ENCODE measurements at regions not wholly inside any gene's neighbourhood (a gene's known extent, or its start where the extent isn't known, plus 50 kb on each side); places are given as distances from the start of the nearest gene placed in this dataset.
"Not testable (repeated sequence)": the region's sequence is repeated elsewhere in the genome, so short reads cannot be mapped to it uniquely, and the experiment has no call there.

- H3K4me3 ChIP-seq = no peak overlapping the region
- H3K27me3 ChIP-seq = no peaks in the 10 kb centered on the region
- no peak for DNase-seq (ENCODE audit: low spot score in 2 of 2)
- no peaks in the 10 kb centered on the region for H3K36me3 ChIP-seq
- H3K27ac ChIP-seq = no peak overlapping the region
- TF ChIP-seq POLR2AphosphoS5 (IDR thresholded peaks at IDR 0.05) = no peak
- TF ChIP-seq POLR2A (IDR thresholded peaks at IDR 0.05) = no peak
- TF ChIP-seq CTCF (IDR thresholded peaks at IDR 0.05) = no peak
- no peaks in the 10 kb centered on the region for H3K4me1 ChIP-seq
- intact Hi-C loops (cut with DNase I; ENCODE audit: low total_unique reads) = no loop called here
- H3K9me3 ChIP-seq = no peaks in the 10 kb centered on the region
These were observed 55.1 kb upstream of the SEC24B start for GRCh38 chr4:109378511-109378910.

DNA sequence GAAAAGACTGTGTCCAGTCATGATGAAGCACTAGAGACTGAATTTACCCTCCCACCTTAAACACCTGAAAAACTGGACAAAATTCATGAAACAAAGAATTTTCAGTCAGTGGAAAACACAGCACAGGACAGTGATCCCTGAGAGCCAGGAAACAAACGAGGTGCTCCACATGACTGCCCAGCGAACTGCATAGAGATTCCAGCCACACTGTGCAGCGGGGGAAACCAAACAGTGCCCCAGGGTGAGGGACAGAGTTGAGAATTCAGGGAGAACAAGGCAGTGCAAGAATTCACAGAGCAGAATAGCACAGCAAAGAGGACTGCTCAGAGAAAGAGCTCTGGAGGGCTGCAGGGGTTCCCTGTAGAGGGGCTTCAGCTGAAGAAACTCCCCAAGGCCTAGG, 55.5 kb upstream of the SEC24B start:
- intact Hi-C loops (cut with DNase I; ENCODE audit: low total_unique reads) = no loop called here
- TF ChIP-seq CTCF (IDR thresholded peaks at IDR 0.05) (no peak), POLR2A (IDR thresholded peaks at IDR 0.05) (no peak), POLR2AphosphoS5 (IDR thresholded peaks at IDR 0.05) (no peak)
- Histone ChIP-seq H3K9me3 (no peaks in the 10 kb centered on the region), H3K4me3 (no peak overlapping the region), H3K4me1 (no peaks in the 10 kb centered on the region), H3K27me3 (no peaks in the 10 kb centered on the region), H3K27ac (no peak overlapping the region), H3K36me3 (no peaks in the 10 kb centered on the region)
- no peak for DNase-seq (ENCODE audit: low spot score in 2 of 2)

DNA sequence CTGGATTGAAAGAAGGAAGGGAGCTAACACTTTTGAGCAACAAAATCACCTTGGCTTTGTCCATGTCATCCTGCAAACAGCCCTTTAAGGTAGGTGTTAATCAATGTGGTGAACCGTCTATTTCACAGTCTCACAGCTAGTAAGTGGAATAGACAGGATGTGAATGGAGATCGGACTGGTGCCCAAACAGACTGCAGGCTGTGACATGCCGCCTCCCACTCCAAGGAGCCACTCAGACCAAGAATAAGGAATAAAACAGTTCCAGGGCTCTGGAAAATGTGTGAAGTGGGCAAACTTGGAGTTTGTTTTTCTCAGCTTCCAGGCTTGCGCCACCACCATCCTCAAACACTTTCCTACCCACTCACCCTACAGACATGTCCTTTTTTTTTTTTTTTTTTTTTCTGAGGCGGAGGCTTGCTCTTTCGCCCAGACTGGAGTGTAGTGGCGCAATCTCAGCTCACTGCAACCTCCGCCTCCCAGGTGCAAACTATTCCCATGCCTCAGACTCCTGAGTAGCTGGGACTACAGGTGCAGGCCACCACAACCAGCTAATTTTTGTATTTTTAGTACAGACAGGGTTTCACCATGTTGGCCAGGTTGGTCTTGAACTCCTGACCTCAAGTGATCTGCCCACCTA, 57.7 kb upstream of the SEC24B start:
- TF ChIP-seq CTCF (IDR thresholded peaks at IDR 0.05) (no peak), POLR2A (IDR thresholded peaks at IDR 0.05) (no peak), POLR2AphosphoS5 (IDR thresholded peaks at IDR 0.05) (no peak)
- intact Hi-C loops (cut with DNase I; ENCODE audit: low total_unique reads) = no loop called here
- H3K27me3 ChIP-seq = no peaks in the 10 kb centered on the region

GRCh38 chr4:109368661-109369060, 65.0 kb upstream of the SEC24B start:
- H3K27me3 ChIP-seq = no peaks in the 10 kb centered on the region
- H3K27ac ChIP-seq = no peak overlapping the region
- intact Hi-C loops (cut with DNase I; ENCODE audit: low total_unique reads) = no loop called here
- H3K4me1 ChIP-seq = no peaks in the 10 kb centered on the region
- no peak overlapping the region for H3K4me3 ChIP-seq
- no peaks in the 10 kb centered on the region for H3K36me3 ChIP-seq
- no peaks in the 10 kb centered on the region for H3K9me3 ChIP-seq
- no peak for DNase-seq (ENCODE audit: low spot score in 2 of 2)
- TF ChIP-seq CTCF (IDR thresholded peaks at IDR 0.05) (no peak), POLR2A (IDR thresholded peaks at IDR 0.05) (no peak), POLR2AphosphoS5 (IDR thresholded peaks at IDR 0.05) (no peak)

More for the DNA sequence above, 57.7 kb upstream of the SEC24B start:
- H3K4me1 ChIP-seq = no peaks in the 10 kb centered on the region
- no peaks in the 10 kb centered on the region for H3K9me3 ChIP-seq
- peak in 1 of 2 donors; percentile 55 for DNase-seq (ENCODE audit: low spot score in 2 of 2)
- H3K27ac ChIP-seq = no peak overlapping the region
- no peaks in the 10 kb centered on the region for H3K36me3 ChIP-seq
- no peak overlapping the region for H3K4me3 ChIP-seq

DNA sequence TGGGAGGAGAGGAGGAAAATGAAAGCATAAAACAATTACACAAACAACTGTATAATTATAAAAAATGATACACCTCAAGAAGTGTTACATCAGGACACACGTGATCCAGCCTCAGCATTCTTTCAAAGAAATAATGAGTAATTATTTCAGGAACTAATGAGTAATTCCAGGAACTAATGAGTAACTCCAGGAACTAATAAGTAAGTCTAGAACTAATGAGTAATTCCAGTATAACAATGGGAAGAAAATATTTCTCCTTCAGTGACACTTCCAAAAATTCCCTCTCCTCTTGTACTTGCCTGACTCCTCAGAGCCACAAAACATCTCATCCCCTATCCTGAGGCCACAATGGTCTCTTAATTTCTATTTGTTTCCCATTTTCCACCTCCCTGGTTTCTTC, 63.5 kb upstream of the COL25A1 start:
- H3K4me1 ChIP-seq = no peaks in the 10 kb centered on the region
- no peak overlapping the region for H3K4me3 ChIP-seq
- no peak overlapping the region for H3K27ac ChIP-seq
- intact Hi-C loops (cut with DNase I; ENCODE audit: low total_unique reads) = no loop called here
- no peak for TF ChIP-seq CTCF (IDR thresholded peaks at IDR 0.05)
- TF ChIP-seq POLR2AphosphoS5 (IDR thresholded peaks at IDR 0.05) = no peak
- no peak for TF ChIP-seq POLR2A (IDR thresholded peaks at IDR 0.05)
- H3K27me3 ChIP-seq = no peaks in the 10 kb centered on the region
- H3K9me3 ChIP-seq = no peaks in the 10 kb centered on the region
- no peak for DNase-seq (ENCODE audit: low spot score in 2 of 2)
- no peaks in the 10 kb centered on the region for H3K36me3 ChIP-seq

- H3K4me3 ChIP-seq; intact Hi-C loops (cut with DNase I; ENCODE audit: low total_unique reads); H3K27me3 ChIP-seq; H3K36me3 ChIP-seq; DNase-seq (ENCODE audit: low spot score in 2 of 2); H3K4me1 ChIP-seq; H3K9me3 ChIP-seq; H3K27ac ChIP-seq: not testable (repeated sequence)
These were observed 62.8 kb upstream of the COL25A1 start for GRCh38 chr4:109365297-109365696.
